Nephron progenitor cell (in vitro differentiated cells): ENCODE measurements at regions not wholly inside any gene's neighbourhood (a gene's known extent, or its start where the extent isn't known, plus 50 kb on each side); places are given as distances from the start of the nearest gene placed in this dataset.

Experiments
- DNase-seq: peaks from one replicate; pipeline ENCODE4 v3.0.0; 2021
- H3K27ac Mint-ChIP-seq: 2 replicates; pipeline ENCODE4 v1.8.0; 2021; ENCODE audit warnings: mild to moderate bottlenecking, moderate library complexity, mixed read lengths
- H3K27me3 Mint-ChIP-seq: 2 replicates; pipeline ENCODE4 v1.8.0; 2021; ENCODE audit warnings: mild to moderate bottlenecking, low read depth, mixed read lengths; ENCODE audit not compliant: poor library complexity
- H3K36me3 Mint-ChIP-seq: 2 replicates; pipeline ENCODE4 v1.8.0; 2021; ENCODE audit warnings: low read depth, mixed read lengths
- H3K4me1 Mint-ChIP-seq: 2 replicates; pipeline ENCODE4 v1.8.0; 2021; ENCODE audit warnings: mixed read lengths
- H3K4me3 Mint-ChIP-seq: 2 replicates; pipeline ENCODE4 v1.8.0; 2021; ENCODE audit warnings: mild to moderate bottlenecking, moderate library complexity, mixed read lengths
- H3K9me3 Mint-ChIP-seq: 2 replicates; pipeline ENCODE4 v1.8.0; 2021; ENCODE audit warnings: mild to moderate bottlenecking, moderate library complexity, mixed read lengths
- TF ChIP-seq, protein P1 (sequence below): fragments of 200-600 bp; sonication (generic); IDR thresholded peaks from 2 replicates; pipeline ENCODE4 v1.5.0; 2021; ENCODE audit warnings: antibody characterized with exemption

DNA sequence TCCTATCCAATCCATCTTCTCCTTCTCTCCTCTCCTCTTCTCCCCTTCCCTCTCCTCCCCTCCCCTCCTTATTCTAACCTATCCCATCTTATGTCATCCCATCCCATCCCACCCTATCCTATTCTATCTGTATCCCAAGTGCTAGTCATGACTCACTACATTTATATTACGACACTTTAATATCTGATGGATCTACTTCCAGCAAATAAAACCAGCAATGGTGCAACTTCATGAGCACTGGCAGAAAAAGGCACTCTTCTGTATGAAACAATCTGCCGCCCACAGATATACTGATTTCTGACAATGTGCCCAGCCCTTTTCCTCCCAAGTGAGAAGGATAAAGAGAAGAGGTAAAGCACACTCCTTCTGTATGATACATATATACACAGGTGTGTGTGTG lies 86.6 kb upstream of the ANKH start:
- Mint-ChIP-seq H3K4me3 (no peak overlapping the region), H3K27me3 (peaks cover 3% of the 10 kb centered on the region), H3K9me3 (no peaks in the 10 kb centered on the region), H3K27ac (no peak overlapping the region), H3K36me3 (no peaks in the 10 kb centered on the region), H3K4me1 (peaks cover 30% of the 10 kb centered on the region)
- no peak for DNase-seq
- TF ChIP-seq, protein P1, sequence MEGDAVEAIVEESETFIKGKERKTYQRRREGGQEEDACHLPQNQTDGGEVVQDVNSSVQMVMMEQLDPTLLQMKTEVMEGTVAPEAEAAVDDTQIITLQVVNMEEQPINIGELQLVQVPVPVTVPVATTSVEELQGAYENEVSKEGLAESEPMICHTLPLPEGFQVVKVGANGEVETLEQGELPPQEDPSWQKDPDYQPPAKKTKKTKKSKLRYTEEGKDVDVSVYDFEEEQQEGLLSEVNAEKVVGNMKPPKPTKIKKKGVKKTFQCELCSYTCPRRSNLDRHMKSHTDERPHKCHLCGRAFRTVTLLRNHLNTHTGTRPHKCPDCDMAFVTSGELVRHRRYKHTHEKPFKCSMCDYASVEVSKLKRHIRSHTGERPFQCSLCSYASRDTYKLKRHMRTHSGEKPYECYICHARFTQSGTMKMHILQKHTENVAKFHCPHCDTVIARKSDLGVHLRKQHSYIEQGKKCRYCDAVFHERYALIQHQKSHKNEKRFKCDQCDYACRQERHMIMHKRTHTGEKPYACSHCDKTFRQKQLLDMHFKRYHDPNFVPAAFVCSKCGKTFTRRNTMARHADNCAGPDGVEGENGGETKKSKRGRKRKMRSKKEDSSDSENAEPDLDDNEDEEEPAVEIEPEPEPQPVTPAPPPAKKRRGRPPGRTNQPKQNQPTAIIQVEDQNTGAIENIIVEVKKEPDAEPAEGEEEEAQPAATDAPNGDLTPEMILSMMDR = no peak

DNA sequence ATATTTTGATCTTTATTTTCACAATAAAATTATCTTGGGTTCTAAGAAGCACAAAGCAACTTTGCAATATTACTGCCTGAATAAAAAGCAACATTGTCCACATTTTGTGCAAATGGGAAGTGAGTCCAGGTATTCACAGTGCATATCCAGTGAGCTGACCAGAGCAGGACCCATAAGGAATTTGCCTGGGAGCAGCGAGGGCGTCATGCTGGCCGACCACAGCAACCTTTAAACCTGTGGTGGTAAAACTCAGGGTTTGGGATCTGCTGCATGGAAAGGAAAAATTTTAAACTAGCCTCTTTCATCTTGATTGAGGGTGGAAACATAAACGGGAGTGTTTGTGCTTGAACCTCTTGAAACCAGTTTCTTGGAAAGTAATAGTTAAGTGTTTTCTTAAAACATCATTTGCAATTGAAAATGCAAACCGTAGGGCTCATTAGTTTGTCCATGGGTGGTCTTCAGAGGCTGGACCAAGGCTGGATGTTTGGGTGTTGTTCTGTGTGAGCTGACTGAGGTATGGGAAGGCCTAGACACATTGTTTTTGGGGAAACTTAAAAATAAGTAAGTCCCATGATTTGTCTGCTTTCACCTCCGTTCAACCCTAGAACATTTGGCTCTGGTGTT lies 85.0 kb upstream of the ANKH start:
- Mint-ChIP-seq H3K36me3 (no peaks in the 10 kb centered on the region), H3K9me3 (no peaks in the 10 kb centered on the region), H3K4me3 (no peak overlapping the region), H3K4me1 (peaks cover 30% of the 10 kb centered on the region), H3K27ac (no peak overlapping the region), H3K27me3 (peaks cover 6% of the 10 kb centered on the region)
- no peak for DNase-seq
- TF ChIP-seq, protein P1 = no peak

DNA sequence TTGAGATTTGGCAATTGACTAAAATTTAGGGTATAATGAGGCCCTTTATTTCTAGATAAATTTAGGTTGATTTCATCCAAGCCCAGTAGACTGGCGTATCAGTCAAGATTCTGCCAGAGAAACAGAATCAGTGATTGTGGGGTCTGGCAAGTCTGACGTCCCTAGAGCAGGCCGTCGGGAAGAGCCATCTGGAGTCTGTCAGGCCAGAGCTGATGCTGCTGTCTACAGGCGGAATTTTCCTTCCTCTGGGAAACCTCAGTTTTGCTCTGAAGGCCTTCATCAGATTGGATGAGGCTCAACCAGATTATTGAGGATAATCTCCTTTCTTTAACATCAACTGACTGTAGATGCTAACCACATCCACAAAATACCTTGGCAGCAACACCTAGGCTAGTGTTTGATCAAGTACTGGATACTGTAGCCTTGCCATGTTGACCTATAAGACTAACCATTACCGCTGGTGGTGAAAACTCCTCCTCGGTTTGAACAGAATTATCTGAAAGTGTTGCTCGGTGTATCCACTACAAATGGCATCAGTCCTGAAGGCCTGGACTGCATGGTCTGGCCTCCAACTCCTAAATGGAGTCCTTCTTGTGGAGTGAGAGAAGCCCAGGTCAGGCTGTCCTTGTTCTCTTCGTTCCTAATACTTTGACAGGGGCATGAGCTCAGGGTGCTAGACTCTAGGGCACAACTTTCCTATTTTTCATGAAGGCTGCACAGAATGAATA lies 83.2 kb upstream of the ANKH start:
- no peaks in the 10 kb centered on the region for H3K9me3 Mint-ChIP-seq
- H3K4me3 Mint-ChIP-seq = no peak overlapping the region
- H3K4me1 Mint-ChIP-seq = peaks cover 29% of the 10 kb centered on the region
- H3K27ac Mint-ChIP-seq = no peak overlapping the region
- no peak for DNase-seq
- H3K36me3 Mint-ChIP-seq = no peaks in the 10 kb centered on the region
- peaks cover 6% of the 10 kb centered on the region for H3K27me3 Mint-ChIP-seq
- TF ChIP-seq, protein P1 = no peak

DNA sequence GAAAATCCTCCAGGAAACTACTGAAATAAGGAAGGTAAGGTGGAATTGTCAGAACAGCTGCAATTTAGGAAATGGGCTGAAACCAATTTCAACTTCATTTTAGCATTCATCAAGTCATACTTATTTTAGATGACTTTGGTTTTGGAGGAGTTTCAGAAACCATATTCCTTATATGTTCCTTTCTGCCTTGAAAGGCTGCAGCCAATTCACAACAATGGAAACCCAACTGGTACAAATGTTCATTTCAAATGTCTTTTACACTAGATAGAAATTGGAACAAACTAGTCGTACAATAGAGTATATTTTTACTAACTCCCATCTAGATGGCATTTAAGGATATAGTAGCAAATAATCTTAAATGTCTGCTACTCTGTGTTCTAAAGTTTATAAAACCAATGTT lies 82.6 kb upstream of the ANKH start:
- Mint-ChIP-seq H3K4me1 (peaks cover 24% of the 10 kb centered on the region), H3K36me3 (no peaks in the 10 kb centered on the region), H3K27me3 (peaks cover 10% of the 10 kb centered on the region), H3K9me3 (no peaks in the 10 kb centered on the region), H3K4me3 (no peak overlapping the region), H3K27ac (no peak overlapping the region)
- no peak for DNase-seq
- TF ChIP-seq, protein P1 = no peak

DNA sequence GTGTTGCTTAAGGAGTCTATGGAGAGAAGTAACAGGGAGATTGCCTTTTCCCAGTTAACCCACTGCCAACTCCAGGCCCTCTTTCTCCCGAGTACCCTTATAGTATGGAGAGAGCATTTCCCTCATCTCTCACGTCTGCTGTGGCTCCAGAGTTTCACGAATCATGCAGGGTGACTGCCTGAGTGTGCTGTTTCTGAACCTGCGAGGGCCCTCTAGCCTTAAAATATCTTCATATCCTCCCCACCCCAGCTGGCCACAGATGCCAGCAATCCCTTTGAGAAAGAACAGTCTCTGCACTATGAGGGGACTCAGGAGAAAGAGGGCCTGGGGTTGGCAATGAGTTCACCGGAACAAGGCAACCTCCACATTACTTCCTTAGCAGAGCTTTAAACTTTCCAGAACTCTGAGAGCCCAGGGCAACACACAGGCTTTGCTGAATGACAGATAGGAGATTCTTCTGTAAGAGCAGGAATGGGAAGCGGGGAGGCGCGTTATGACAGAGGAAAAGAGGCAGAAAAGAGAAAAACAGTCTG lies 81.6 kb upstream of the ANKH start:
- Mint-ChIP-seq H3K27me3 (peaks cover 12% of the 10 kb centered on the region), H3K4me3 (no peak overlapping the region), H3K36me3 (no peaks in the 10 kb centered on the region), H3K9me3 (no peaks in the 10 kb centered on the region), H3K27ac (no peak overlapping the region), H3K4me1 (peaks cover 13% of the 10 kb centered on the region)
- TF ChIP-seq, protein P1 = no peak
- no peak for DNase-seq
